Trophoblast cell (in vitro differentiated cells and primary cell): ENCODE measurements at regions not wholly inside any gene's neighbourhood (a gene's known extent, or its start where the extent isn't known, plus 50 kb on each side); places are given as distances from the start of the nearest gene placed in this dataset.

Source experiments
- DNase-seq, 2 donors: peaks; one replicate each; pipeline ENCODE4 v3.0.0-alpha.2; 2016
- H2AFZ ChIP-seq: 2 replicates; pipeline ENCODE4 v1.6.1; 2013; ENCODE audit warnings: low read length, moderate library complexity, mild to moderate bottlenecking; ENCODE audit not compliant: insufficient read depth, poor library complexity
- H2AK5ac ChIP-seq: 2 replicates; pipeline ENCODE4 v1.6.1; 2013; ENCODE audit warnings: mild to moderate bottlenecking, low read length
- H2BK120ac ChIP-seq: 2 replicates; pipeline ENCODE4 v1.6.1; 2013; ENCODE audit warnings: low read length, mild to moderate bottlenecking, moderate library complexity; ENCODE audit not compliant: insufficient read depth, poor library complexity
- H2BK12ac ChIP-seq: 2 replicates; pipeline ENCODE4 v1.6.1; 2013; ENCODE audit warnings: mild to moderate bottlenecking, low read length, moderate library complexity
- H2BK5ac ChIP-seq: 2 replicates; pipeline ENCODE4 v1.6.1; 2013; ENCODE audit warnings: low read length, low read depth, moderate library complexity, mild to moderate bottlenecking; ENCODE audit not compliant: poor library complexity
- H3K14ac ChIP-seq: 2 replicates; pipeline ENCODE4 v1.6.1; 2013; ENCODE audit warnings: mild to moderate bottlenecking, low read length
- H3K18ac ChIP-seq: 2 replicates; pipeline ENCODE4 v1.6.1; 2013; ENCODE audit warnings: mild to moderate bottlenecking, low read length
- H3K23ac ChIP-seq: 2 replicates; pipeline ENCODE4 v1.6.1; 2013; ENCODE audit warnings: low read length
- H3K27ac ChIP-seq: 2 replicates; pipeline ENCODE4 v1.5.1; 2013; ENCODE audit warnings: low read depth, mild to moderate bottlenecking, inconsistent platforms, low read length, moderate library complexity
- H3K27me3 ChIP-seq: 2 replicates; pipeline ENCODE4 v1.6.1; 2013; ENCODE audit warnings: inconsistent platforms, mild to moderate bottlenecking, low read length, moderate library complexity; ENCODE audit not compliant: insufficient read depth
- H3K36me3 ChIP-seq, 2 experiments: 1 replicate in 1 of 2; 2 replicates in 1 of 2; pipeline ENCODE4 v1.6.1; 2013; ENCODE audit warnings: low read length in 2 of 2, mild to moderate bottlenecking in 2 of 2, moderate library complexity in 1 of 2; ENCODE audit not compliant: insufficient read depth in 2 of 2, control insufficient read depth in 1 of 2
- H3K4ac ChIP-seq: 2 replicates; pipeline ENCODE4 v1.6.1; 2013; ENCODE audit warnings: low read depth, mild to moderate bottlenecking, low read length, moderate library complexity
- H3K4me1 ChIP-seq, 2 experiments: 1 replicate in 1 of 2; 2 replicates in 1 of 2; pipeline ENCODE4 v1.6.1; 2013; ENCODE audit warnings: low read length in 2 of 2, mild to moderate bottlenecking in 2 of 2, moderate library complexity in 1 of 2; ENCODE audit not compliant: insufficient read depth in 2 of 2, control insufficient read depth in 1 of 2
- H3K4me2 ChIP-seq: 2 replicates; pipeline ENCODE4 v1.6.1; 2013; ENCODE audit warnings: inconsistent platforms, mild to moderate bottlenecking, low read length, moderate library complexity
- H3K4me3 ChIP-seq: 2 replicates; pipeline ENCODE4 v1.5.1; 2013; ENCODE audit warnings: mild to moderate bottlenecking, low read depth, low read length, inconsistent platforms
- H3K79me1 ChIP-seq: one replicate; pipeline ENCODE4 v1.6.1; 2013; ENCODE audit warnings: low read length
- H3K79me2 ChIP-seq: 2 replicates; pipeline ENCODE4 v1.6.1; 2013; ENCODE audit warnings: low read length, mild to moderate bottlenecking; ENCODE audit not compliant: control insufficient read depth, insufficient read depth, poor library complexity
- H3K9ac ChIP-seq: 2 replicates; pipeline ENCODE4 v1.6.1; 2013; ENCODE audit warnings: mild to moderate bottlenecking, low read length
- H3K9me3 ChIP-seq: 2 replicates; pipeline ENCODE4 v1.6.1; 2013; ENCODE audit warnings: low read depth, mild to moderate bottlenecking, control low read depth, inconsistent platforms, low read length; ENCODE audit not compliant: insufficient read depth
- H4K12ac ChIP-seq: 2 replicates; pipeline ENCODE4 v1.6.1; 2013; ENCODE audit warnings: low read depth, mild to moderate bottlenecking, low read length, moderate library complexity
- H4K8ac ChIP-seq: 2 replicates; pipeline ENCODE4 v1.6.1; 2013; ENCODE audit warnings: low read depth, mild to moderate bottlenecking, low read length, moderate library complexity
- H4K91ac ChIP-seq: one replicate; pipeline ENCODE4 v1.6.1; 2013; ENCODE audit warnings: low read depth, mild to moderate bottlenecking, low read length, moderate library complexity
- WGBS: extraction: QIAGEN DNeasy Blood & Tissue Kit; methylation state at CpG from one replicate; pipeline ENCODE4 v1.1.7; 2013; ENCODE audit warnings: missing lambda C conversion rate; ENCODE audit not compliant: insufficient read length, insufficient coverage; ENCODE audit errors: extremely low coverage; 5-methylcytosine and 5-hydroxymethylcytosine counted together

GRCh38 chrX:104513162-104513561 lies 52.8 kb upstream of the IL1RAPL2 start:
- Histone ChIP-seq H3K79me2 (no peaks in the 10 kb centered on the region), H3K4me2 (no peak overlapping the region), H3K9ac (no peak overlapping the region), H4K8ac (no peak overlapping the region), H3K79me1 (no peaks in the 10 kb centered on the region), H2BK120ac (no peak overlapping the region), H3K4me1 (no peaks in the 10 kb centered on the region), H3K9me3 (no peaks in the 10 kb centered on the region), H2BK12ac (no peak overlapping the region), H3K27me3 (no peaks in the 10 kb centered on the region), H3K36me3 (no peaks in the 10 kb centered on the region), H2AK5ac (no peak overlapping the region), H3K14ac (no peak overlapping the region), H4K91ac (no peak overlapping the region), H3K4ac (no peak overlapping the region), H3K23ac (no peak overlapping the region), H3K27ac (no peak overlapping the region), H3K18ac (no peak overlapping the region), H4K12ac (no peak overlapping the region), H2BK5ac (no peak overlapping the region), H2AFZ (no peak overlapping the region), H3K4me3 (no peak overlapping the region)
- no CpG with 5 or more reads among the region's 3 CpGs for WGBS
- no peak for DNase-seq

GRCh38 chrX:104510801-104511200 lies 55.2 kb upstream of the IL1RAPL2 start:
- no peak overlapping the region for H4K12ac ChIP-seq
- H3K23ac ChIP-seq = no peak overlapping the region
- no peak overlapping the region for H2BK12ac ChIP-seq
- no peak overlapping the region for H2BK5ac ChIP-seq
- WGBS = no CpG with 5 or more reads among the region's 2 CpGs
- H2AFZ ChIP-seq = no peak overlapping the region
- no peaks in the 10 kb centered on the region for H3K79me1 ChIP-seq
- H4K91ac ChIP-seq = no peak overlapping the region
- peak; percentile 66 to 85 for DNase-seq
- H3K14ac ChIP-seq = no peak overlapping the region
- no peak overlapping the region for H3K18ac ChIP-seq
- no peaks in the 10 kb centered on the region for H3K4me1 ChIP-seq
- H3K27ac ChIP-seq = no peak overlapping the region
- no peak overlapping the region for H3K4me2 ChIP-seq
- H3K9ac ChIP-seq = no peak overlapping the region
- no peak overlapping the region for H3K4me3 ChIP-seq
- H3K27me3 ChIP-seq = no peaks in the 10 kb centered on the region
- no peaks in the 10 kb centered on the region for H3K9me3 ChIP-seq
- H3K36me3 ChIP-seq = no peaks in the 10 kb centered on the region
- H3K4ac ChIP-seq = no peak overlapping the region
- no peak overlapping the region for H2BK120ac ChIP-seq
- no peak overlapping the region for H2AK5ac ChIP-seq
- H3K79me2 ChIP-seq = no peaks in the 10 kb centered on the region
- H4K8ac ChIP-seq = no peak overlapping the region

DNA sequence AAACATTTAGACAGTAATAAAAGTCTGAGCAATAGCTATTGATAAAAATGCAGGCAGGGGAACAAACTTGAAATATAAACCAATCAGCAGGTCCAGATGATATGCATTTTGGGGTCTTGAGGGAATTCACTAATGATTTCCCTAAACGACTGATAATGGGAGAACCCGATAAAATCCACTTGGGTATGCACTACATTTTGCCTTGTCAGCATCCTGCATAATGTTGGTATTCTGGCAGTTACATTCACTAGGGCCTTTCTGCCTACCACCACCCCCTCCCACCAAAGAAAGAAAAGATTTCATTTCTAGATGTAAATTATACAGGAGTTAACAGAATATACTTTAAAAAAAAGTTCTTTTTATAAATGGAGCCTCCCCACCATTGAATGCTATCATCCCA lies 63.5 kb upstream of the IL1RAPL2 start:
- Histone ChIP-seq H3K36me3 (no peaks in the 10 kb centered on the region), H3K9ac (no peak overlapping the region), H2BK120ac (no peak overlapping the region), H2BK12ac (no peak overlapping the region), H3K4me3 (no peak overlapping the region), H3K4me1 (no peaks in the 10 kb centered on the region), H3K79me2 (no peaks in the 10 kb centered on the region), H3K79me1 (no peaks in the 10 kb centered on the region), H3K18ac (no peak overlapping the region), H2AK5ac (no peak overlapping the region), H3K23ac (no peak overlapping the region), H3K27me3 (no peaks in the 10 kb centered on the region), H3K9me3 (no peaks in the 10 kb centered on the region), H3K4ac (no peak overlapping the region), H2BK5ac (no peak overlapping the region), H2AFZ (no peak overlapping the region), H3K14ac (no peak overlapping the region), H3K4me2 (no peak overlapping the region), H3K27ac (no peak overlapping the region), H4K91ac (no peak overlapping the region), H4K8ac (no peak overlapping the region), H4K12ac (no peak overlapping the region)
- no peak for DNase-seq
- WGBS = no CpG with 5 or more reads among the region's 2 CpGs

DNA sequence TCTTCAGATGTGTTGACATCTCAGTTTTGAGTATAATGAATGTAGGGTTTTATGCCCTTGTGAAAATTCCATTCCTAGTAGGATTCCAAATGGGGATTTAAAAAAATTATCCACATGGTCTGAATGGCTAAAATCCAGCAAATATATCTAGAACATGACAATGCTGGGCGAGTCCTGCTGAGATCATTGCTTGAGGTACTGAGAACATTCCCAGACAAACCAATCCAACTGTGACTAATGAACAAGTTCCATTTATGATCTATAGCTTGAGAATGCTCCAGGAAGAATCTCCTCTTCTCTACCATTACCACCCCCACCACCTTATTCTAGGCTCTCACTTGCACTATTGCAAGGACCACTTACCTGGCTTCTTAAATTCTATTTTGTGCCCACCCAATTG lies 77.2 kb upstream of the IL1RAPL2 start:
- Histone ChIP-seq H4K91ac (no peak overlapping the region), H3K79me1 (no peaks in the 10 kb centered on the region), H3K14ac (no peak overlapping the region), H4K12ac (no peak overlapping the region), H3K4me2 (no peak overlapping the region), H2BK5ac (no peak overlapping the region), H3K4ac (no peak overlapping the region), H3K36me3 (no peaks in the 10 kb centered on the region), H3K4me1 (no peaks in the 10 kb centered on the region), H3K27ac (no peak overlapping the region), H2BK120ac (no peak overlapping the region), H4K8ac (no peak overlapping the region), H3K23ac (no peak overlapping the region), H2AK5ac (no peak overlapping the region), H2BK12ac (no peak overlapping the region), H3K9ac (no peak overlapping the region), H3K4me3 (no peak overlapping the region), H3K9me3 (no peaks in the 10 kb centered on the region), H3K27me3 (no peaks in the 10 kb centered on the region), H2AFZ (no peak overlapping the region), H3K18ac (no peak overlapping the region), H3K79me2 (no peaks in the 10 kb centered on the region)
- no CpG with 5 or more reads among the region's 1 CpG for WGBS
- DNase-seq = peak in 1 of 2 donors; percentile 49
